MCF 10A (cell line): ENCODE measurements at regions not wholly inside any gene's neighbourhood (a gene's known extent, or its start where the extent isn't known, plus 50 kb on each side); places are given as distances from the start of the nearest gene placed in this dataset.

Source experiments
- BruUV-seq: library from RNA; stranded (reverse); fragments of 400-500 nt; replicated peaks from 2 replicates; lab custom pipeline; 2021; lab: Mats Ljungman, UMichigan
- CTCF ChIA-PET: fragments of 300-600 bp; sonication (Branson Sonifier 250); formaldehyde crosslinking; extraction: SDS; loops from one replicate; lab custom pipeline; 2021; ENCODE audit warnings: antibody characterized with exemption, inconsistent platforms; lab: Yijun Ruan, JAX
- POLR2A ChIA-PET: fragments of 300-600, 350-650 bp; sonication (Branson Sonifier 250); formaldehyde crosslinking; extraction: SDS; loops from one replicate; lab custom pipeline; 2020; ENCODE audit warnings: antibody characterized with exemption, inconsistent platforms; lab: Yijun Ruan, JAX
- DNase-seq: peaks from one replicate; pipeline ENCODE4 v3.0.0-alpha.2; 2018; ENCODE audit not compliant: unreplicated experiment
- H3K27ac Mint-ChIP-seq: one replicate; pipeline ENCODE4 v1.8.0; 2022; ENCODE audit warnings: mild to moderate bottlenecking, low read depth, mixed read lengths; ENCODE audit not compliant: unreplicated experiment
- H3K27me3 Mint-ChIP-seq: one replicate; pipeline ENCODE4 v1.8.0; 2022; ENCODE audit warnings: mixed read lengths; ENCODE audit not compliant: insufficient read depth, unreplicated experiment
- H3K36me3 Mint-ChIP-seq: one replicate; pipeline ENCODE4 v1.8.0; 2022; ENCODE audit warnings: mild to moderate bottlenecking, moderate library complexity, mixed read lengths; ENCODE audit not compliant: insufficient read depth, unreplicated experiment
- H3K4me1 Mint-ChIP-seq: one replicate; pipeline ENCODE4 v1.8.0; 2022; ENCODE audit warnings: mixed read lengths; ENCODE audit not compliant: insufficient read depth, unreplicated experiment
- H3K4me3 Mint-ChIP-seq: one replicate; pipeline ENCODE4 v1.8.0; 2022; ENCODE audit warnings: mild to moderate bottlenecking, moderate library complexity, mixed read lengths; ENCODE audit not compliant: unreplicated experiment
- H3K9me3 Mint-ChIP-seq: one replicate; pipeline ENCODE4 v1.8.0; 2022; ENCODE audit warnings: mixed read lengths; ENCODE audit not compliant: unreplicated experiment
- intact Hi-C: fragments of 100-400 bp; cut with micrococcal nuclease; formaldehyde crosslinking; loops from 2 replicates; pipeline ENCODE4 v1.14.1; 2022
- TF ChIP-seq, protein P1 (sequence below): fragments of 200-600 bp; IDR thresholded peaks from one replicate; pipeline ENCODE4 v1.8.0; 2022; ENCODE audit warnings: antibody characterized with exemption, mild to moderate bottlenecking; ENCODE audit not compliant: unreplicated experiment

DNA sequence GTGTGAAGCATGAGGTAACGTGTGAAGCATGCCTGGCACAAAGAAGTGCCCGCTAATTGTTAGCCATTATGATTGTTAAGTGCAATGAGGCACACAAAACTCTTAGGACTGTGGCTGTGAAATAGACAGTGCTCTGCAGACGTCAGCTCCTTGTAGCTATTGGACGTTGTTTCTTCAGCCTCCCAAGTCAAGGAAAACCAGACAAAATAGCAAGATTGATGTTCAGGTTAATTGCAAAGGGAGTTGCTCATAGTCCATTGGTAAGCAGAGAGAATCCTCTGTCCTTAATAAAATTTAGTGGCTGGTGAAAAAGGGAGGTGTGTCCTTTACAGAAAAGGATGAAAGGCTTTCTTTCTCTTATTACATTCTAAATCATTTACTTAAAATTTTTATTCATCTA, 54.6 kb upstream of the MBP start:
- H3K4me1 Mint-ChIP-seq: peaks cover 5% of the 10 kb centered on the region
- H3K36me3 Mint-ChIP-seq: no peaks in the 10 kb centered on the region
- no peaks in the 10 kb centered on the region for H3K9me3 Mint-ChIP-seq
- TF ChIP-seq, protein P1, sequence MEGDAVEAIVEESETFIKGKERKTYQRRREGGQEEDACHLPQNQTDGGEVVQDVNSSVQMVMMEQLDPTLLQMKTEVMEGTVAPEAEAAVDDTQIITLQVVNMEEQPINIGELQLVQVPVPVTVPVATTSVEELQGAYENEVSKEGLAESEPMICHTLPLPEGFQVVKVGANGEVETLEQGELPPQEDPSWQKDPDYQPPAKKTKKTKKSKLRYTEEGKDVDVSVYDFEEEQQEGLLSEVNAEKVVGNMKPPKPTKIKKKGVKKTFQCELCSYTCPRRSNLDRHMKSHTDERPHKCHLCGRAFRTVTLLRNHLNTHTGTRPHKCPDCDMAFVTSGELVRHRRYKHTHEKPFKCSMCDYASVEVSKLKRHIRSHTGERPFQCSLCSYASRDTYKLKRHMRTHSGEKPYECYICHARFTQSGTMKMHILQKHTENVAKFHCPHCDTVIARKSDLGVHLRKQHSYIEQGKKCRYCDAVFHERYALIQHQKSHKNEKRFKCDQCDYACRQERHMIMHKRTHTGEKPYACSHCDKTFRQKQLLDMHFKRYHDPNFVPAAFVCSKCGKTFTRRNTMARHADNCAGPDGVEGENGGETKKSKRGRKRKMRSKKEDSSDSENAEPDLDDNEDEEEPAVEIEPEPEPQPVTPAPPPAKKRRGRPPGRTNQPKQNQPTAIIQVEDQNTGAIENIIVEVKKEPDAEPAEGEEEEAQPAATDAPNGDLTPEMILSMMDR: no peak
- no peak for DNase-seq
- no peak overlapping the region for H3K27ac Mint-ChIP-seq
- intact Hi-C loops: no loop called here
- POLR2A ChIA-PET: no interaction called here
- BruUV-seq: no TSS peak
- no peaks in the 10 kb centered on the region for H3K27me3 Mint-ChIP-seq
- no peak overlapping the region for H3K4me3 Mint-ChIP-seq
- CTCF ChIA-PET: interaction anchor here (0.6 to 1.0 kb wide), 2 partner anchors 102 to 187 kb away, joined by 3 read pairs; no protein-coding TSS in a partner anchor

DNA sequence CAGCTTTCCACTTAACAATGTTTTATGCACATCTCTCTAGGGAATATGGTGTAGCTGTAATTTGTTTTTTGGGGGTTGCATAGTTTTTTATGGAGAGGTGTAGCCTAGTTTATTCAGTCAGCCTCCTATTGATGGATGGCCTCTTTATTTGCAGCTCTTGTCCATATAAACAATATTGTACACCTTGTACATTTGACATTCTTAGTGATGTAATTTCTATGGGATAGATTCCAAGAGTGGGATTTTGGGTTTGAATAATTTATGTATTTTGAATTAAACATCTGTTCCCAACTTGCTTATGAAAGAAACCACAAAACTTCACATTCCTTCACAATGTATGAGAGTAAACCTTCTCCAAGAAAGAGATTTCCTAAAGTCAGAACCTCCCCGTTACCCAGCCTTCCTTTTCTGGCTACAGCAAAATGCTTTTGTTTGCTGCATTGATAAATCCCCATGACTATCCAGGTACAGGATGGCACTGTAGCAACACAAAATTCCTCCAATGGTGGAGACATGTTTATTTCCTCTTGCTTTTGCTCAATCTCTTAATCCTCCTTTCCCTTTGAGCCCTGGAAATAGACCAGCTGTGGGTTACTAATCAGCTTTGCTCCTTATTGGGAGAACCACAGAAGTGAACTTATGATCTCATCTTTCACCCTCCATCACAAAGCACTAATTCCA, 58.4 kb upstream of the GALR1 start:
- Mint-ChIP-seq H3K4me1 (peaks cover 5% of the 10 kb centered on the region), H3K4me3 (no peak overlapping the region), H3K27ac (no peak overlapping the region), H3K27me3 (no peaks in the 10 kb centered on the region), H3K36me3 (no peaks in the 10 kb centered on the region), H3K9me3 (no peaks in the 10 kb centered on the region)
- no peak for DNase-seq
- ChIA-PET POLR2A (interaction anchor here (0.6 kb wide), 2 partner anchors 27 to 126 kb away, joined by 3 read pairs; no protein-coding TSS in a partner anchor), CTCF (interaction anchor here (1.0 to 1.1 kb wide), 3 partner anchors 20 to 207 kb away, joined by 3 to 5 read pairs (median 3); no protein-coding TSS in a partner anchor)
- intact Hi-C loops: no loop called here
- no TSS peak for BruUV-seq
- TF ChIP-seq, protein P1: no peak

DNA sequence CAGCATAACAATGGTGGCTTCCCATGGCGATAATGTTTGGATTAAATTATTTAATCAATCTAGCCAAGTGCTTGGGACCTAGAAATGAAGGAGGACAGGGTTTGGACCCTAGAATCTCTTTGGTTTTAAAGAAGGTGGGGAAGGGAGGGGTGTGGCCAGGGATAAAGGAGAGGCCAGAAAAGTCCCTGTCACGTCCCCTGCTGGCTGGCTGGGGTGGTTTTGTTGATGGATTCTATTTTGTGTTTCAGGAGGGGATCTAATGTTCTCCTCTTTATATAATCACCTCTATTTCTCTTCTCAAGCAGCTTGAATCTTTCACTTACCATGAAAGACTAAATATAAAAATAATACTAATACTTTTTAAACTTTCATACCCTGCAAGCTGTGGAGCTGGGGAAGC, 52.6 kb upstream of the GALR1 start:
- no peak for DNase-seq
- no peaks in the 10 kb centered on the region for H3K4me1 Mint-ChIP-seq
- intact Hi-C loops: no loop called here
- no peak overlapping the region for H3K4me3 Mint-ChIP-seq
- TF ChIP-seq, protein P1: no peak
- no TSS peak for BruUV-seq
- H3K36me3 Mint-ChIP-seq: no peaks in the 10 kb centered on the region
- CTCF ChIA-PET: interaction anchor here (0.6 to 2.9 kb wide), 2 partner anchors 15 to 197 kb away, joined by 4 to 11 read pairs; no protein-coding TSS in a partner anchor
- no peak overlapping the region for H3K27ac Mint-ChIP-seq
- H3K9me3 Mint-ChIP-seq: no peaks in the 10 kb centered on the region
- H3K27me3 Mint-ChIP-seq: no peaks in the 10 kb centered on the region
- POLR2A ChIA-PET: no interaction called here

DNA sequence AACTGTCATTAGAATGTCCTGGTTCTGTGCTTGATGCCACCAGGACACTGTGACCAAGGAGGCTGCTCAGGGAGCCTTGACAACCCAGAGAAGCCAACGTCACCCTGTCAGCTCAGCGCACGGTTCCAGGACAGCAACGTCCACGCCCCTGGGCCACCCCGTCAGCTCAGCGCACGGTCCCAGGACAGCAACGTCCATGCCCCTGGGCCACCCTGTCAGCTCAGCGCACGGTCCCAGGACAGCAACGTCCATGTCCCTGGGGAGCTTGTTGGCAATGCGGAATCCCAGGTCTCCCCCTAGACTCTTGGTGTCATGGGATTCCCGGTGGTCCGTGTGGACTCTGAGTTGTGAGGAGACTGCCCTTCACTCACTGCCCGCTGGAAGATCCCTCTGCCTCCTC, 51.0 kb upstream of the GALR1 start:
- Mint-ChIP-seq H3K27me3 (no peaks in the 10 kb centered on the region), H3K4me1 (no peaks in the 10 kb centered on the region), H3K36me3 (no peaks in the 10 kb centered on the region), H3K4me3 (no peak overlapping the region), H3K9me3 (no peaks in the 10 kb centered on the region), H3K27ac (no peak overlapping the region)
- TF ChIP-seq, protein P1: no peak
- CTCF ChIA-PET: interaction anchor here (3.1 kb wide), 1 partner anchor 13 kb away, joined by 14 read pairs; no protein-coding TSS in a partner anchor
- POLR2A ChIA-PET: interaction anchor here (0.8 kb wide), 1 partner anchor 24 kb away, joined by 3 read pairs; no protein-coding TSS in a partner anchor
- no TSS peak for BruUV-seq
- intact Hi-C loops: no loop called here
- DNase-seq: no peak
